Chondrocyte (in vitro differentiated cells): ENCODE measurements at regions not wholly inside any gene's neighbourhood (a gene's known extent, or its start where the extent isn't known, plus 50 kb on each side); places are given as distances from the start of the nearest gene placed in this dataset.

Experiments
- DNase-seq: peaks from one replicate; pipeline ENCODE4 v3.0.0; 2021; ENCODE audit warnings: mixed read lengths, low spot score
- H3K27ac Mint-ChIP-seq: one replicate; pipeline ENCODE4 v1.8.0; 2021; ENCODE audit warnings: mild to moderate bottlenecking, moderate library complexity, mixed read lengths; ENCODE audit not compliant: unreplicated experiment
- H3K27me3 Mint-ChIP-seq: 2 replicates; pipeline ENCODE4 v1.8.0; 2021; ENCODE audit warnings: low read depth, mixed read lengths
- H3K36me3 Mint-ChIP-seq: 2 replicates; pipeline ENCODE4 v1.8.0; 2021; ENCODE audit warnings: low read depth, mixed read lengths
- H3K4me1 Mint-ChIP-seq: 2 replicates; pipeline ENCODE4 v1.8.0; 2021; ENCODE audit warnings: low read depth, mild to moderate bottlenecking, mixed read lengths
- H3K4me3 Mint-ChIP-seq: one replicate; pipeline ENCODE4 v1.8.0; 2021; ENCODE audit warnings: mild to moderate bottlenecking, moderate library complexity, mixed read lengths; ENCODE audit not compliant: unreplicated experiment
- H3K9me3 Mint-ChIP-seq: 2 replicates; pipeline ENCODE4 v1.8.0; 2021; ENCODE audit warnings: low read depth, mixed read lengths
- CTCF ChIP-seq: fragments of 200-600 bp; sonication (generic); IDR thresholded peaks from 2 replicates; pipeline ENCODE4 v1.5.0; 2021; ENCODE audit warnings: antibody characterized with exemption, mild to moderate bottlenecking, moderate library complexity

GRCh38 chr1:232390590-232390989 lies 239.3 kb downstream of the SIPA1L2 start:
- Mint-ChIP-seq H3K4me1 (no peaks in the 10 kb centered on the region), H3K4me3 (no peak overlapping the region), H3K36me3 (no peaks in the 10 kb centered on the region), H3K9me3 (no peaks in the 10 kb centered on the region), H3K27me3 (no peaks in the 10 kb centered on the region), H3K27ac (no peak overlapping the region)
- no peak for TF ChIP-seq CTCF
- no peak for DNase-seq

- Mint-ChIP-seq H3K9me3 (no peaks in the 10 kb centered on the region), H3K4me1 (peaks cover 7% of the 10 kb centered on the region), H3K4me3 (no peak overlapping the region), H3K27ac (no peak overlapping the region), H3K27me3 (no peaks in the 10 kb centered on the region), H3K36me3 (no peaks in the 10 kb centered on the region)
- TF ChIP-seq CTCF = no peak
- DNase-seq = no peak
These were observed 240.2 kb downstream of the SIPA1L2 start for GRCh38 chr1:232389744-232390143.

- Mint-ChIP-seq H3K27me3 (no peaks in the 10 kb centered on the region), H3K9me3 (no peaks in the 10 kb centered on the region), H3K27ac (no peak overlapping the region), H3K4me1 (peaks cover 19% of the 10 kb centered on the region), H3K36me3 (no peaks in the 10 kb centered on the region), H3K4me3 (no peak overlapping the region)
- no peak for TF ChIP-seq CTCF
- DNase-seq = no peak
These were observed 241.6 kb downstream of the SIPA1L2 start for GRCh38 chr1:232388363-232388762.

- TF ChIP-seq CTCF = no peak
- no peaks in the 10 kb centered on the region for H3K9me3 Mint-ChIP-seq
- H3K27ac Mint-ChIP-seq = no peak overlapping the region
- H3K4me3 Mint-ChIP-seq = no peak overlapping the region
- DNase-seq = no peak
- H3K4me1 Mint-ChIP-seq = peaks cover 24% of the 10 kb centered on the region
- H3K27me3 Mint-ChIP-seq = no peaks in the 10 kb centered on the region
- H3K36me3 Mint-ChIP-seq = no peaks in the 10 kb centered on the region
These were observed 243.0 kb downstream of the SIPA1L2 start for GRCh38 chr1:232386721-232387510.

- no peak overlapping the region for H3K27ac Mint-ChIP-seq
- H3K9me3 Mint-ChIP-seq = no peaks in the 10 kb centered on the region
- DNase-seq = no peak
- peaks cover 26% of the 10 kb centered on the region for H3K4me1 Mint-ChIP-seq
- H3K4me3 Mint-ChIP-seq = no peak overlapping the region
- H3K36me3 Mint-ChIP-seq = no peaks in the 10 kb centered on the region
- no peak for TF ChIP-seq CTCF
- no peaks in the 10 kb centered on the region for H3K27me3 Mint-ChIP-seq
These were observed 243.6 kb downstream of the SIPA1L2 start for GRCh38 chr1:232386294-232386693.
